MM.1S (cell line): ENCODE measurements at regions not wholly inside any gene's neighbourhood (a gene's known extent, or its start where the extent isn't known, plus 50 kb on each side); places are given as distances from the start of the nearest gene placed in this dataset.

Source experiments
- CTCF ChIP-seq: fragments of 300-600 bp; sonication (generic); IDR thresholded peaks from 2 replicates; pipeline ENCODE4 v1.5.1; 2016; ENCODE audit warnings: antibody characterized with exemption, low read length, mixed read lengths
- EZH2 ChIP-seq: fragments of 300-600 bp; sonication (generic); optimal IDR thresholded peaks from 2 replicates; pipeline ENCODE3; 2017; ENCODE audit warnings: low read depth, mild to moderate bottlenecking, antibody characterized with exemption, low read length, mixed read lengths
- EZH2phosphoT487 ChIP-seq: fragments of 300-600 bp; sonication (generic); IDR thresholded peaks from 2 replicates; pipeline ENCODE4 v1.6.1; 2018; ENCODE audit warnings: antibody characterized with exemption, low read length

- no peak for TF ChIP-seq CTCF
- TF ChIP-seq EZH2 = no peak
- TF ChIP-seq EZH2phosphoT487 = no peak
Observed at GRCh38 chr14:49972131-49972671, 79.3 kb downstream of the ARF6 start.
